ENCODE measurements at regions not wholly inside any gene's neighbourhood (a gene's known extent, or its start where the extent isn't known, plus 50 kb on each side); places are given as distances from the start of the nearest gene placed in this dataset.

GRCh38 chr10:78331391-78331922 is 297.8 kb downstream of the RPS24 start:
- H3K4me3 Mint-ChIP-seq (ENCODE audit: unreplicated experiment) = no peak overlapping the region
- no peak overlapping the region for H3K27ac Mint-ChIP-seq (ENCODE audit: unreplicated experiment)
- H3K4me1 Mint-ChIP-seq (ENCODE audit: unreplicated experiment) = peaks cover 3% of the 10 kb centered on the region
- peaks cover 5% of the 10 kb centered on the region for H3K36me3 Mint-ChIP-seq (ENCODE audit: low read depth, unreplicated experiment)
- no peaks in the 10 kb centered on the region for H3K9me3 Mint-ChIP-seq (ENCODE audit: unreplicated experiment)
- DNase-seq (ENCODE audit: low spot score) = no peak
- no peak for TF ChIP-seq CTCF (IDR thresholded peaks at IDR 0.05; ENCODE audit: unreplicated experiment)
- peaks cover 9% of the 10 kb centered on the region for H3K27me3 Mint-ChIP-seq (ENCODE audit: unreplicated experiment)

GRCh38 chr10:78332012-78332411 is 298.3 kb downstream of the RPS24 start:
- Mint-ChIP-seq H3K4me3 (ENCODE audit: unreplicated experiment) (no peak overlapping the region), H3K4me1 (ENCODE audit: unreplicated experiment) (peaks cover 7% of the 10 kb centered on the region), H3K27me3 (ENCODE audit: unreplicated experiment) (peaks cover 9% of the 10 kb centered on the region), H3K36me3 (ENCODE audit: low read depth, unreplicated experiment) (peaks cover 5% of the 10 kb centered on the region), H3K9me3 (ENCODE audit: unreplicated experiment) (no peaks in the 10 kb centered on the region), H3K27ac (ENCODE audit: unreplicated experiment) (no peak overlapping the region)
- DNase-seq (ENCODE audit: low spot score) = no peak
- no peak for TF ChIP-seq CTCF (IDR thresholded peaks at IDR 0.05; ENCODE audit: unreplicated experiment)

- H3K27ac Mint-ChIP-seq (ENCODE audit: unreplicated experiment) = no peak overlapping the region
- no peaks in the 10 kb centered on the region for H3K9me3 Mint-ChIP-seq (ENCODE audit: unreplicated experiment)
- peaks cover 13% of the 10 kb centered on the region for H3K27me3 Mint-ChIP-seq (ENCODE audit: unreplicated experiment)
- DNase-seq (ENCODE audit: low spot score) = no peak
- TF ChIP-seq CTCF (IDR thresholded peaks at IDR 0.05; ENCODE audit: unreplicated experiment) = no peak
- H3K4me1 Mint-ChIP-seq (ENCODE audit: unreplicated experiment) = peaks cover 7% of the 10 kb centered on the region
- peaks cover 5% of the 10 kb centered on the region for H3K36me3 Mint-ChIP-seq (ENCODE audit: low read depth, unreplicated experiment)
- H3K4me3 Mint-ChIP-seq (ENCODE audit: unreplicated experiment) = no peak overlapping the region
Observed at GRCh38 chr10:78332657-78333056, 299.0 kb downstream of the RPS24 start.

GRCh38 chr10:78333362-78334143 is 299.9 kb downstream of the RPS24 start:
- H3K27ac Mint-ChIP-seq (ENCODE audit: unreplicated experiment) = peak overlapping the region; percentile 10
- H3K27me3 Mint-ChIP-seq (ENCODE audit: unreplicated experiment) = peaks cover 9% of the 10 kb centered on the region
- peaks cover 7% of the 10 kb centered on the region for H3K4me1 Mint-ChIP-seq (ENCODE audit: unreplicated experiment)
- H3K36me3 Mint-ChIP-seq (ENCODE audit: low read depth, unreplicated experiment) = peaks cover 5% of the 10 kb centered on the region
- no peak overlapping the region for H3K4me3 Mint-ChIP-seq (ENCODE audit: unreplicated experiment)
- no peaks in the 10 kb centered on the region for H3K9me3 Mint-ChIP-seq (ENCODE audit: unreplicated experiment)
- DNase-seq (ENCODE audit: low spot score) = no peak
- no peak for TF ChIP-seq CTCF (IDR thresholded peaks at IDR 0.05; ENCODE audit: unreplicated experiment)

- Mint-ChIP-seq H3K36me3 (ENCODE audit: low read depth, unreplicated experiment) (peaks cover 5% of the 10 kb centered on the region), H3K4me3 (ENCODE audit: unreplicated experiment) (no peak overlapping the region), H3K9me3 (ENCODE audit: unreplicated experiment) (no peaks in the 10 kb centered on the region), H3K27ac (ENCODE audit: unreplicated experiment) (no peak overlapping the region), H3K4me1 (ENCODE audit: unreplicated experiment) (peaks cover 7% of the 10 kb centered on the region), H3K27me3 (ENCODE audit: unreplicated experiment) (peaks cover 9% of the 10 kb centered on the region)
- DNase-seq (ENCODE audit: low spot score) = no peak
- TF ChIP-seq CTCF (IDR thresholded peaks at IDR 0.05; ENCODE audit: unreplicated experiment) = no peak
Observed at GRCh38 chr10:78335371-78335690, 301.7 kb downstream of the RPS24 start.
